NB4 (cell line): ENCODE measurements at regions not wholly inside any gene's neighbourhood (a gene's known extent, or its start where the extent isn't known, plus 50 kb on each side); places are given as distances from the start of the nearest gene placed in this dataset.

Source experiments
- CTCF ChIP-seq: IDR thresholded peaks from one replicate; pipeline ENCODE4 v1.5.1; 2012; ENCODE audit warnings: low read depth, low read length
- MAX ChIP-seq: IDR thresholded peaks from 2 replicates; pipeline ENCODE4 v1.6.1; 2011; ENCODE audit warnings: low read depth, low read length
- MYC ChIP-seq: IDR thresholded peaks from 2 replicates; pipeline ENCODE4 v1.6.1; 2011; ENCODE audit warnings: low read depth, low read length
- POLR2A ChIP-seq: IDR thresholded peaks from 2 replicates; pipeline ENCODE4 v1.6.1; 2011; ENCODE audit warnings: mild to moderate bottlenecking; ENCODE audit not compliant: insufficient read length; ENCODE audit errors: extremely low read depth

GRCh38 chr7:22589641-22590201 is 89.7 kb upstream of the STEAP1B start:
- TF ChIP-seq POLR2A = no peak
- no peak for TF ChIP-seq CTCF
- no peak for TF ChIP-seq MAX
- no peak for TF ChIP-seq MYC
